Memory B cell (primary cell): ENCODE measurements at regions not wholly inside any gene's neighbourhood (a gene's known extent, or its start where the extent isn't known, plus 50 kb on each side); places are given as distances from the start of the nearest gene placed in this dataset.
A peak's percentile ranks its signal among the peaks of the same experiment; 100 is the strongest.

Experiments
- ATAC-seq: fragments of 150-1000 bp; cut with Tn5 transposase; 2 replicates; pipeline ENCODE4 v1.10.0; 2021; ENCODE audit warnings: low read depth, mild to moderate bottlenecking, moderate library complexity
- DNase-seq, 2 donors: peaks; one replicate each; pipeline ENCODE4 v3.0.0; 2022; ENCODE audit warnings: low spot score in 2 of 2
- H3K27ac Mint-ChIP-seq: one replicate; pipeline ENCODE4 v1.8.0; 2022; ENCODE audit warnings: mild to moderate bottlenecking, moderate library complexity, mixed read lengths
- H3K27me3 Mint-ChIP-seq: one replicate; pipeline ENCODE4 v1.8.0; 2022; ENCODE audit warnings: mixed read lengths
- H3K36me3 Mint-ChIP-seq: one replicate; pipeline ENCODE4 v1.8.0; 2022; ENCODE audit warnings: mild to moderate bottlenecking, mixed read lengths
- H3K4me1 Mint-ChIP-seq: one replicate; pipeline ENCODE4 v1.8.0; 2022; ENCODE audit warnings: mixed read lengths
- H3K4me3 Mint-ChIP-seq: one replicate; pipeline ENCODE4 v1.8.0; 2022; ENCODE audit warnings: mild to moderate bottlenecking, moderate library complexity, mixed read lengths
- H3K9me3 Mint-ChIP-seq: one replicate; pipeline ENCODE4 v1.8.0; 2022; ENCODE audit warnings: mixed read lengths

GRCh38 chr3:67790043-67790442 lies 135.6 kb upstream of the SUCLG2 start:
- Mint-ChIP-seq H3K4me3 (no peak overlapping the region), H3K36me3 (peaks cover 7% of the 10 kb centered on the region), H3K4me1 (no peaks in the 10 kb centered on the region), H3K9me3 (peaks cover 2% of the 10 kb centered on the region), H3K27ac (no peak overlapping the region), H3K27me3 (peaks cover 4% of the 10 kb centered on the region)
- DNase-seq, result peak; percentile 23 to 40
- ATAC-seq, result peak; percentile 58

- Mint-ChIP-seq H3K9me3 (peaks cover 4% of the 10 kb centered on the region), H3K27me3 (peaks cover 6% of the 10 kb centered on the region), H3K4me1 (no peaks in the 10 kb centered on the region), H3K4me3 (no peak overlapping the region), H3K27ac (no peak overlapping the region), H3K36me3 (peaks cover 9% of the 10 kb centered on the region)
- no peak for ATAC-seq
- DNase-seq, result no peak
Measured at GRCh38 chr3:67788396-67788795, 134.0 kb upstream of the SUCLG2 start.

GRCh38 chr3:67783281-67784250 lies 129.2 kb upstream of the SUCLG2 start:
- no peak overlapping the region for H3K27ac Mint-ChIP-seq
- no peak for DNase-seq
- peaks cover 11% of the 10 kb centered on the region for H3K36me3 Mint-ChIP-seq
- H3K27me3 Mint-ChIP-seq, result peaks cover 6% of the 10 kb centered on the region
- no peak overlapping the region for H3K4me3 Mint-ChIP-seq
- peaks cover 4% of the 10 kb centered on the region for H3K9me3 Mint-ChIP-seq
- no peaks in the 10 kb centered on the region for H3K4me1 Mint-ChIP-seq
- ATAC-seq, result no peak

- H3K9me3 Mint-ChIP-seq, result peaks cover 6% of the 10 kb centered on the region
- peaks cover 11% of the 10 kb centered on the region for H3K36me3 Mint-ChIP-seq
- peaks cover 6% of the 10 kb centered on the region for H3K27me3 Mint-ChIP-seq
- no peak overlapping the region for H3K27ac Mint-ChIP-seq
- ATAC-seq (no peak), DNase-seq (no peak)
- peaks cover 3% of the 10 kb centered on the region for H3K4me1 Mint-ChIP-seq
- no peak overlapping the region for H3K4me3 Mint-ChIP-seq
Measured at GRCh38 chr3:67781871-67782270, 127.5 kb upstream of the SUCLG2 start.

- ATAC-seq (no peak), DNase-seq (no peak)
- H3K27me3 Mint-ChIP-seq, result peaks cover 4% of the 10 kb centered on the region
- H3K4me3 Mint-ChIP-seq, result no peak overlapping the region
- peaks cover 11% of the 10 kb centered on the region for H3K36me3 Mint-ChIP-seq
- peaks cover 10% of the 10 kb centered on the region for H3K9me3 Mint-ChIP-seq
- H3K4me1 Mint-ChIP-seq, result peaks cover 3% of the 10 kb centered on the region
- H3K27ac Mint-ChIP-seq, result no peak overlapping the region
Measured at GRCh38 chr3:67781218-67781617, 126.8 kb upstream of the SUCLG2 start.

GRCh38 chr3:67774676-67775075 lies 120.3 kb upstream of the SUCLG2 start:
- Mint-ChIP-seq H3K27me3 (peaks cover 4% of the 10 kb centered on the region), H3K4me1 (peaks cover 3% of the 10 kb centered on the region), H3K27ac (no peak overlapping the region), H3K36me3 (peaks cover 2% of the 10 kb centered on the region), H3K4me3 (no peak overlapping the region), H3K9me3 (peaks cover 6% of the 10 kb centered on the region)
- no peak for ATAC-seq
- DNase-seq, result no peak

- ATAC-seq, result no peak
Measured at GRCh38 chr3:67765575-67765974, 111.2 kb upstream of the SUCLG2 start.

GRCh38 chr3:67745296-67745695 lies 90.9 kb upstream of the SUCLG2 start:
- H3K4me1 Mint-ChIP-seq, result no peaks in the 10 kb centered on the region
- peaks cover 3% of the 10 kb centered on the region for H3K36me3 Mint-ChIP-seq
- H3K4me3 Mint-ChIP-seq, result no peak overlapping the region
- no peak for DNase-seq
- no peaks in the 10 kb centered on the region for H3K27me3 Mint-ChIP-seq
- H3K9me3 Mint-ChIP-seq, result peaks cover 1% of the 10 kb centered on the region
- H3K27ac Mint-ChIP-seq, result no peak overlapping the region
- no peak for ATAC-seq

More at GRCh38 chr3:67765575-67765974, 111.2 kb upstream of the SUCLG2 start:
- peaks cover 9% of the 10 kb centered on the region for H3K36me3 Mint-ChIP-seq
- H3K27me3 Mint-ChIP-seq, result no peaks in the 10 kb centered on the region
- H3K9me3 Mint-ChIP-seq, result peaks cover 17% of the 10 kb centered on the region
- H3K27ac Mint-ChIP-seq, result no peak overlapping the region
- no peak overlapping the region for H3K4me3 Mint-ChIP-seq
- H3K4me1 Mint-ChIP-seq, result no peaks in the 10 kb centered on the region
- DNase-seq, result no peak

- no peaks in the 10 kb centered on the region for H3K9me3 Mint-ChIP-seq
- no peak overlapping the region for H3K27ac Mint-ChIP-seq
- DNase-seq, result no peak
- ATAC-seq, result no peak
- no peaks in the 10 kb centered on the region for H3K36me3 Mint-ChIP-seq
- no peaks in the 10 kb centered on the region for H3K27me3 Mint-ChIP-seq
- H3K4me1 Mint-ChIP-seq, result no peaks in the 10 kb centered on the region
- no peak overlapping the region for H3K4me3 Mint-ChIP-seq
Measured at GRCh38 chr3:67744699-67745098, 90.3 kb upstream of the SUCLG2 start.

GRCh38 chr3:67739851-67740250 lies 85.4 kb upstream of the SUCLG2 start:
- Mint-ChIP-seq H3K9me3 (no peaks in the 10 kb centered on the region), H3K4me1 (no peaks in the 10 kb centered on the region), H3K36me3 (no peaks in the 10 kb centered on the region), H3K27me3 (peaks cover 2% of the 10 kb centered on the region), H3K4me3 (no peak overlapping the region), H3K27ac (no peak overlapping the region)
- DNase-seq (no peak), ATAC-seq (no peak)

GRCh38 chr3:67737906-67738865 lies 83.8 kb upstream of the SUCLG2 start:
- H3K27me3 Mint-ChIP-seq, result peaks cover 2% of the 10 kb centered on the region
- no peak overlapping the region for H3K27ac Mint-ChIP-seq
- no peak for ATAC-seq
- no peak for DNase-seq
- peaks cover 2% of the 10 kb centered on the region for H3K9me3 Mint-ChIP-seq
- no peak overlapping the region for H3K4me3 Mint-ChIP-seq
- no peaks in the 10 kb centered on the region for H3K4me1 Mint-ChIP-seq
- peaks cover 1% of the 10 kb centered on the region for H3K36me3 Mint-ChIP-seq

GRCh38 chr3:67737140-67737539 lies 82.7 kb upstream of the SUCLG2 start:
- H3K4me1 Mint-ChIP-seq, result no peaks in the 10 kb centered on the region
- ATAC-seq (no peak), DNase-seq (no peak)
- peaks cover 2% of the 10 kb centered on the region for H3K27me3 Mint-ChIP-seq
- no peak overlapping the region for H3K27ac Mint-ChIP-seq
- H3K9me3 Mint-ChIP-seq, result peaks cover 2% of the 10 kb centered on the region
- H3K36me3 Mint-ChIP-seq, result peaks cover 1% of the 10 kb centered on the region
- no peak overlapping the region for H3K4me3 Mint-ChIP-seq

- no peaks in the 10 kb centered on the region for H3K4me1 Mint-ChIP-seq
- ATAC-seq, result no peak
Measured at GRCh38 chr3:67733269-67733950, 79.0 kb upstream of the SUCLG2 start.

More at GRCh38 chr3:67733269-67733950, 79.0 kb upstream of the SUCLG2 start:
- Mint-ChIP-seq H3K27me3 (no peaks in the 10 kb centered on the region), H3K4me3 (no peak overlapping the region), H3K9me3 (peaks cover 2% of the 10 kb centered on the region), H3K36me3 (peaks cover 1% of the 10 kb centered on the region), H3K27ac (no peak overlapping the region)
- no peak for DNase-seq
